Thyroid gland (tissue), 4 donors: ENCODE measurements at regions not wholly inside any gene's neighbourhood (a gene's known extent, or its start where the extent isn't known, plus 50 kb on each side); places are given as distances from the start of the nearest gene placed in this dataset.
A peak's percentile ranks its signal among the peaks of the same experiment; 100 is the strongest.

Experiments used
- DNase-seq, 2 donors: peaks; one replicate each; pipeline ENCODE4 v3.0.0-alpha.2; 2019
- H3K27ac ChIP-seq, 3 donors: fragments of 200-600 bp; sonication (generic); 1 replicate in 2 of 3; 2 replicates in 1 of 3; pipeline ENCODE4 v1.5.1; 2016 to 2019; ENCODE audit warnings: mild to moderate bottlenecking in 1 of 3, moderate library complexity in 1 of 3
- H3K27me3 ChIP-seq: fragments of 200-600 bp; sonication (generic); one replicate; pipeline ENCODE4 v1.5.1; 2019
- H3K36me3 ChIP-seq, 2 donors: fragments of 200-600 bp; sonication (generic); one replicate each; pipeline ENCODE4 v1.5.1; 2016 to 2019
- H3K4me1 ChIP-seq, 2 donors: fragments of 200-600 bp; sonication (generic); one replicate each; pipeline ENCODE4 v1.5.1; 2017 to 2019
- H3K4me3 ChIP-seq, 3 donors: fragments of 200-600 bp; sonication (generic); replicated peaks in 1 of 3; 1 replicate in 2 of 3; 2 replicates in 1 of 3; pipeline ENCODE4 v1.5.1; 2016; ENCODE audit warnings: mild to moderate bottlenecking in 1 of 3
- H3K9me3 ChIP-seq: fragments of 200-600 bp; sonication (generic); one replicate; pipeline ENCODE4 v1.5.1; 2017
- POLR2A ChIP-seq, 2 donors: fragments of 450-650 bp; IDR thresholded peaks; one replicate each; pipeline ENCODE4 v1.6.1; 2017; ENCODE audit warnings: antibody characterized with exemption in 2 of 2, mild to moderate bottlenecking in 2 of 2, moderate library complexity in 1 of 2
- WGBS, 2 donors: methylation state at CpG; one replicate each; pipeline ENCODE4 v1.1.5; 2017; 5-methylcytosine and 5-hydroxymethylcytosine counted together
- intact Hi-C: fragments of 100-400 bp; cut with DNase I; formaldehyde crosslinking; loops from one replicate; pipeline ENCODE4 v1.15.1; 2023
- TF ChIP-seq, protein P1 (sequence below), 6 experiments: fragments of 200-600 bp in 3 of 6; fragments of 450-650 bp in 3 of 6; sonication (generic) in 3 of 6; IDR thresholded peaks; one replicate each; pipeline ENCODE4 v1.5.1; 2016 to 2019; ENCODE audit warnings: antibody characterized with exemption in 6 of 6, mild to moderate bottlenecking in 2 of 6, inconsistent platforms in 1 of 6, moderate library complexity in 1 of 6

- intact Hi-C loops: no loop called here
- Histone ChIP-seq H3K4me1 (peaks cover 9 to 39% of the 10 kb centered on the region in 2 donors), H3K9me3 (no peaks in the 10 kb centered on the region), H3K4me3 (no peak overlapping the region), H3K36me3 (no peaks in the 10 kb centered on the region), H3K27ac (peak overlapping the region in 2 of 3 donors; percentile 60 to 63), H3K27me3 (no peaks in the 10 kb centered on the region)
- peak; percentile 51 to 62 for DNase-seq
- WGBS, 2 donors: 67 to 76% methylated on average over 20 of the region's 20 CpGs
- no peak for TF ChIP-seq POLR2A (IDR thresholded peaks at IDR 0.05)
- TF ChIP-seq, protein P1, sequence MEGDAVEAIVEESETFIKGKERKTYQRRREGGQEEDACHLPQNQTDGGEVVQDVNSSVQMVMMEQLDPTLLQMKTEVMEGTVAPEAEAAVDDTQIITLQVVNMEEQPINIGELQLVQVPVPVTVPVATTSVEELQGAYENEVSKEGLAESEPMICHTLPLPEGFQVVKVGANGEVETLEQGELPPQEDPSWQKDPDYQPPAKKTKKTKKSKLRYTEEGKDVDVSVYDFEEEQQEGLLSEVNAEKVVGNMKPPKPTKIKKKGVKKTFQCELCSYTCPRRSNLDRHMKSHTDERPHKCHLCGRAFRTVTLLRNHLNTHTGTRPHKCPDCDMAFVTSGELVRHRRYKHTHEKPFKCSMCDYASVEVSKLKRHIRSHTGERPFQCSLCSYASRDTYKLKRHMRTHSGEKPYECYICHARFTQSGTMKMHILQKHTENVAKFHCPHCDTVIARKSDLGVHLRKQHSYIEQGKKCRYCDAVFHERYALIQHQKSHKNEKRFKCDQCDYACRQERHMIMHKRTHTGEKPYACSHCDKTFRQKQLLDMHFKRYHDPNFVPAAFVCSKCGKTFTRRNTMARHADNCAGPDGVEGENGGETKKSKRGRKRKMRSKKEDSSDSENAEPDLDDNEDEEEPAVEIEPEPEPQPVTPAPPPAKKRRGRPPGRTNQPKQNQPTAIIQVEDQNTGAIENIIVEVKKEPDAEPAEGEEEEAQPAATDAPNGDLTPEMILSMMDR (IDR thresholded peaks at IDR 0.05): no peak
Measured at GRCh38 chr15:31235311-31236183, 91.1 kb upstream of the KLF13 start.

GRCh38 chr15:31236184-31237042 lies 90.2 kb upstream of the KLF13 start:
- TF ChIP-seq POLR2A (IDR thresholded peaks at IDR 0.05): no peak
- TF ChIP-seq, protein P1 (IDR thresholded peaks at IDR 0.05): no peak
- intact Hi-C loops: no loop called here
- 56 to 60% methylated on average over 19 of the region's 19 CpGs for WGBS, 2 donors

GRCh38 chr15:31237043-31237324 lies 89.7 kb upstream of the KLF13 start:
- DNase-seq: no peak

More at GRCh38 chr15:31236184-31237042, 90.2 kb upstream of the KLF13 start:
- peaks cover 9 to 30% of the 10 kb centered on the region in 2 donors for H3K4me1 ChIP-seq
- peak; percentile 27 to 28 for DNase-seq
- no peaks in the 10 kb centered on the region for H3K36me3 ChIP-seq
- H3K4me3 ChIP-seq: no peak overlapping the region
- H3K27ac ChIP-seq: peak overlapping the region in 2 of 3 donors; percentile 60 to 63
- no peaks in the 10 kb centered on the region for H3K27me3 ChIP-seq
- H3K9me3 ChIP-seq: no peaks in the 10 kb centered on the region

GRCh38 chr15:31238906-31239305 lies 87.7 kb upstream of the KLF13 start:
- Histone ChIP-seq H3K4me3 (no peak overlapping the region), H3K27ac (no peak overlapping the region), H3K4me1 (peaks cover 9 to 25% of the 10 kb centered on the region in 2 donors), H3K27me3 (no peaks in the 10 kb centered on the region), H3K9me3 (no peaks in the 10 kb centered on the region), H3K36me3 (no peaks in the 10 kb centered on the region)
- TF ChIP-seq, protein P1 (IDR thresholded peaks at IDR 0.05): no peak
- no peak for TF ChIP-seq POLR2A (IDR thresholded peaks at IDR 0.05)
- intact Hi-C loops: no loop called here
- WGBS, 2 donors: 60 to 91% methylated on average over 1 of the region's 1 CpG
- DNase-seq: no peak

More at GRCh38 chr15:31237043-31237324, 89.7 kb upstream of the KLF13 start:
- Histone ChIP-seq H3K36me3 (no peaks in the 10 kb centered on the region), H3K4me1 (peaks cover 9 to 25% of the 10 kb centered on the region in 2 donors), H3K27me3 (no peaks in the 10 kb centered on the region), H3K9me3 (no peaks in the 10 kb centered on the region), H3K27ac (peak overlapping the region in 2 of 3 donors; percentile 1 to 63), H3K4me3 (no peak overlapping the region)
- 89 to 91% methylated on average over 3 of the region's 3 CpGs for WGBS, 2 donors
- intact Hi-C loops: no loop called here
- no peak for TF ChIP-seq POLR2A (IDR thresholded peaks at IDR 0.05)
- TF ChIP-seq, protein P1 (IDR thresholded peaks at IDR 0.05): no peak
